ENCODE measurements at regions not wholly inside any gene's neighbourhood (a gene's known extent, or its start where the extent isn't known, plus 50 kb on each side); places are given as distances from the start of the nearest gene placed in this dataset.

- intact Hi-C loops (cut with DNase I; ENCODE audit: low total_unique reads), result no loop called here
- Histone ChIP-seq H3K4me3 (no peak overlapping the region), H3K36me3 (no peaks in the 10 kb centered on the region), H3K27ac (no peak overlapping the region), H3K4me1 (no peaks in the 10 kb centered on the region), H3K9me3 (no peaks in the 10 kb centered on the region), H3K27me3 (no peaks in the 10 kb centered on the region)
- no peak for TF ChIP-seq CTCF (IDR thresholded peaks at IDR 0.05)
- no peak for TF ChIP-seq POLR2A (IDR thresholded peaks at IDR 0.05)
- DNase-seq (ENCODE audit: low spot score in 2 of 2), result peak in 1 of 2 donors; percentile 41
These were observed 59.4 kb downstream of the RTL6 start for GRCh38 chr22:44438481-44439131.

DNA sequence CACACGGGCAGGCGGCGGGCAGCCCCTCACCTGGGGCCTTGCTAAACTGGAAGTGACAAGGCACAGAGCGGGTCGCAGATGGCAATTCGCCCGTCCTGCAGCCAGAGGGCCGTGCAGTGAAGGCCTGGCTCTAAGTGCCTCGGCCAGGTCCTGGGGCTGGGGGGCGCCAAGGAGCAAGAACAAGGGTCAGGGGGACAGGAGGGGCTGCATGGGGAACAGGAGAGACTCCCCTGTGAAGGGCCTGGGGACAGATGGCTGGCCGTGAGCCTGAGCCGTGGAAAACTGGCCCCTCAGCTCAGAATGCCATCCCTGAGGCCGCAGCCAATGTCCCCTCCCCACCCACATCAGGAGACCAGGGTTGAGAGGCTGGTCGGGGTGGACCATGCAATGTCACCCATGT is 60.0 kb downstream of the RTL6 start:
- intact Hi-C loops (cut with DNase I; ENCODE audit: low total_unique reads), result no loop called here
- TF ChIP-seq POLR2A (IDR thresholded peaks at IDR 0.05) (no peak), CTCF (IDR thresholded peaks at IDR 0.05) (no peak), POLR2AphosphoS5 (IDR thresholded peaks at IDR 0.05) (no peak)
- Histone ChIP-seq H3K36me3 (no peaks in the 10 kb centered on the region), H3K4me1 (no peaks in the 10 kb centered on the region), H3K4me3 (no peak overlapping the region), H3K27ac (no peak overlapping the region), H3K9me3 (no peaks in the 10 kb centered on the region), H3K27me3 (no peaks in the 10 kb centered on the region)
- peak in 1 of 2 donors; percentile 31 for DNase-seq (ENCODE audit: low spot score in 2 of 2)

- no peak for DNase-seq (ENCODE audit: low spot score in 2 of 2)
- Histone ChIP-seq H3K9me3 (no peaks in the 10 kb centered on the region), H3K36me3 (no peaks in the 10 kb centered on the region), H3K4me3 (no peak overlapping the region), H3K27ac (no peak overlapping the region), H3K4me1 (no peaks in the 10 kb centered on the region), H3K27me3 (no peaks in the 10 kb centered on the region)
- intact Hi-C loops (cut with DNase I; ENCODE audit: low total_unique reads), result no loop called here
- TF ChIP-seq POLR2AphosphoS5 (IDR thresholded peaks at IDR 0.05) (no peak), POLR2A (IDR thresholded peaks at IDR 0.05) (no peak), CTCF (IDR thresholded peaks at IDR 0.05) (no peak)
These were observed 60.6 kb downstream of the RTL6 start for GRCh38 chr22:44437216-44438055.

DNA sequence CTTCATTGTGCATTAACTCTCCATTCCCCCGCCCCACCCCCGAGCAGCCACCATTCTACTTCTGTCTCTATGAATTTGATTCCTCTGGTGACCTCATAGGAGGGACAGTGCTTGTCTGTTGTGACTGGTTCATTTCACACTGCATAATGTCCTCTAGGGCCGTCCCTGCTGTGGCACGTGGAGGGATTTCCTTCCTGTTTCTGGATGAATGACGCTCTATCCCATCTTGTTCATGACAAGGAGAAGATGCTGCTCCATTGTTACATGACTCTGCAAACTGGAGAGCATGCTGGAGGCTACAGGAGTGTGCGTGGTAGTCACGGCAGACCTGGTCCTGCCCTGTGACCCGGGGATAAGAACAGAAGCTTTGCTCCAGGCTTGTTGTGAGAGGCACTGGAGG is 61.3 kb downstream of the RTL6 start:
- Histone ChIP-seq H3K4me1 (no peaks in the 10 kb centered on the region), H3K9me3 (no peaks in the 10 kb centered on the region), H3K27me3 (no peaks in the 10 kb centered on the region), H3K4me3 (no peak overlapping the region), H3K27ac (no peak overlapping the region), H3K36me3 (no peaks in the 10 kb centered on the region)
- TF ChIP-seq POLR2AphosphoS5 (IDR thresholded peaks at IDR 0.05), result no peak
- intact Hi-C loops (cut with DNase I; ENCODE audit: low total_unique reads), result no loop called here
- no peak for DNase-seq (ENCODE audit: low spot score in 2 of 2)

DNA sequence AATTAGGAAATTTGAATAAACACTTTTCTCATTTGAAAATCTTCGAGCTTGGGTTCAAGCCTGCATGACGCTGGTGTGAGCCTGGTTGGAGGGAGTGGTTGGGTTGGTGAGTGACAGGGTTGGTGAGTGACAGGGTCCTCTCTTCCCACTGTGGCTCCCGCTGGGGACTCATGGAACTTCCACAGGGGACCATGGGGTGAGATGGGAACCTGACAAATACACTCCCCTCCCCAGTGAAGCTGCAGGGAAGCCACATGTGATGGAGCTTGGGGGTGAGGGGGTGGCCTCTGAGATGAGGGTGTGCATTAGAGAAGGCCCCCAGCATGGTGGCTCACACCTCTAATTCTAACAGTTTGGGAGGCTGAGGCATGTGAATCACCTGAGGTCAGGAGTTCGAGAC is 66.8 kb downstream of the RTL6 start:
- TF ChIP-seq CTCF (IDR thresholded peaks at IDR 0.05) (no peak), POLR2AphosphoS5 (IDR thresholded peaks at IDR 0.05) (no peak), POLR2A (IDR thresholded peaks at IDR 0.05) (no peak)
- DNase-seq (ENCODE audit: low spot score in 2 of 2), result peak in 1 of 2 donors; percentile 14
- intact Hi-C loops (cut with DNase I; ENCODE audit: low total_unique reads), result loop anchor here (5.0 kb wide), 1 partner anchor 434 kb away; no protein-coding TSS in a partner anchor
- no peaks in the 10 kb centered on the region for H3K9me3 ChIP-seq
- H3K4me3 ChIP-seq, result no peak overlapping the region
- H3K4me1 ChIP-seq, result no peaks in the 10 kb centered on the region
- H3K27me3 ChIP-seq, result peaks cover 0 to 15% of the 10 kb centered on the region in 2 donors
- H3K27ac ChIP-seq, result no peak overlapping the region
- H3K36me3 ChIP-seq, result no peaks in the 10 kb centered on the region
